Suppressor macrophage treated with lipopolysaccharide for 4 hours (primary cell): ENCODE measurements at regions not wholly inside any gene's neighbourhood (a gene's known extent, or its start where the extent isn't known, plus 50 kb on each side); places are given as distances from the start of the nearest gene placed in this dataset.
A peak's percentile ranks its signal among the peaks of the same experiment; 100 is the strongest.

Source experiments
- DNase-seq: peaks from one replicate; pipeline ENCODE4 v3.0.0-alpha.2; 2020

DNA sequence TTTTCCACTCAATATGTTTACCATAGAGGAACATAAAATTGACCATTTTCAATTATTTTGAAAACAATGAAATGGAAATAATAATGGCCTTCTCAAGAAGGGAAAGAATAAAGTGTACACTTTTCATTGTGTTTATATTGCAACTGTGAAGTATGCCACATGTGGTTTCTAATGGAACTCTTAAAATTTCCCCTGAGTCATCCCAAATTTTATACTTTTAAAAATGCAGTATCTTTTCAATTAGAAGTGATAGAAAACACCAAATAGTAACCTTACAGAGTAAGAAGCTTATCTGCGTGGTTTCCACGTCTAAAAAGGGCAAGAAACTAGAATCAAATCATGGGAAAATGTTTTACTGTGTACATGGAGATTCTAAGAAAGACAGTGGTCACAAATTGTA, 70.0 kb downstream of the SCG2 start:
- no peak for DNase-seq

- DNase-seq, result peak; percentile 1
Measured at GRCh38 chr2:223532712-223533111, 69.4 kb downstream of the SCG2 start.

DNA sequence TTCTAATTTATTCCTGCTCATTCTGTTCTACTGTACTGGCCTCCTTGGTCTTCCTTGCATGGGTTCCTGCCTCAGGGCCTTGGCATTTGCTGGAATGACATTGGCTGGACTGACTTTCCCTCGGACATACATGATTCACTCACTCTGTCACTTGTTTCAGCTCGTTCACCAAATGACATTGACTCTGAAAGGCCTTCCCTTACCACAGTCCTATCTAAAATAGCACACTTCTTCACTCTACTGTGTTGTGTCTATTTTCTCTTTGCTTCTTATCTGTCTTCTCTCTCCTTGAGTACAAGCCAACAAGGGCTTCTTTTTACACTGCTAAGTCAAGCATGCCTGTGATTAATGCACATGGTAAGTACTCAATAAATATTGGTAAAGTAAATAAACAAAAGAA, 65.6 kb downstream of the SCG2 start:
- DNase-seq, result no peak

DNA sequence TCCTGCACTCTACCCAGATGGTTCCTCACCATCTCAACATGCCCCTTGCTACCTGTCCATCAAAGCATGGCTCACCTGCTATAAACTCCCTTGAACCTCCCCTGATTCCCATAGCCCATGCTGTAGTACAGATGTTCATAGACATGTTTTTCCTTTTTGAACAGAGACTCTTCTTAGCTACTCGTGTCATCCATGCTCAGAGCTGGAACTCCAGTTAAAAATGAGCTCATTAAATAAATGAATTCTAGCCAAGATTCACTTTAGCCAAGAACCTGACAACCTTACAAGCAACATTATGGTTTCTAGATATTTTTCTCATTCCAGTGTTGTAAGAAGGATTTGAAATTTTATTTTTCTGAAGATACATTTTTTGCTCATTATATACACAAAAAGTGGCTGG, 65.0 kb downstream of the SCG2 start:
- no peak for DNase-seq

DNA sequence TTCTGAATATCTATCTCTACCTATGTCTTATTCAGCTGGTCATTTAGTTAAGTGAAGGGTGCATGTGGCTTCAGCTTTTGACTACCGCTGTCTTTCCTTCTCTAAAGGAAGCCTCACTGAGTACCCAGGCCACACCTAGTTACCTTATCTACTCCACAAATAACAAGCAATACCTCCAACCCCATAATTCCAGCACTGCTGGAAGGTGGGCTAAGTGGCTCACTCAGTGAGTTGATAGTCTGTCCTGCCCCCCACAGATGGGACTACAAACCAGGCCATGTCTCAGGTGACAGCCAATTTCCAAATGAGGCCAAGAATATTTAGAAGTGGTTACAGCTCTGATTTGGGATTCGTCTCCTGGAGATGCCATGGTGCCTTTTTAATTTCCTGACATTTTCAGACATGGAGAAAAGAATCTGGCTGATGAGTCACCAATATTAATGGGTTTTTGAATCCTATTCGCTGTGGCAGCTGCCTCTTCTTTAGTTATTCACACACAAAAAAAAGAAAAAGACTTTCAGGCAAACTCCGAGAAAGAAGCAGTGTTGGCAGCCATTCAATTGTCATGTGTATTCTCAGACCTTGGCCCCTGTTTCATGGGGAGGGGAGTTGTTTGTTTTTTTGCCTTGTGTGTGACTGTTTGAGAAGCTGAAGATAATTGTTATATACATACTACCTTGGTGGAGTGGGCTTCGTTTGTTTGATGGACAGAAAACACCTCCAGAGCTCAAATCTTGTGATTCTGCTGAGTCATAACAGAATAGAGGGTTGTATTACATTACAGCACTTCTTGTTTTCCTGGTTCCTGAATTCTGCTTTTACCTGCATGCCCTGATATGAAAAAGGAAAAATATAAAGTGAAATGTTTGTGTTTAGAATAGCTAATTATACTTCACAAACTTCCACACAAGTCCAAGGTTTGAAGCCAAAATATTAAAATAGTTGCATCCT, 64.2 kb downstream of the SCG2 start:
- DNase-seq, result no peak

- DNase-seq, result no peak
Measured at GRCh38 chr2:223538920-223539440, 63.2 kb downstream of the SCG2 start.

DNA sequence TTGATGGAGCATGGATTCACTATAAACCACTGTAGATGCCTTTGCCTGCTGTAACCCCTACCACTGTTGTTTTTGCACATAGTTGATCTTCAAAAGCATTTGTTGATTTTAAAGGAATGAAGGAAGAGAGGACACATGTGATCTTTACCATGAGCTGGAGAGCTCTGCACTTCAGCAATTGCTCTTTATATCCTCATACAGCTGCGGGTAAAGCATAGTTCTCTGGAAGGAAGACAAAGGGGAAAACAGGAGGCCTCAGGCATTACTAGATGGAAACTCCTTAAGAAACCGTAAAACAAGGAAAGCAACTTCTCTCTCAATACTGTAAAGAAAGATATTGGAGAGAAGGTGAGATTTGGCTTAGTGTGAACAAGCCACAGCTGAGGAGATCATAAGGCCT, 60.6 kb downstream of the SCG2 start:
- DNase-seq, result no peak

GRCh38 chr2:223542501-223542900, 59.7 kb downstream of the SCG2 start:
- DNase-seq, result no peak

DNA sequence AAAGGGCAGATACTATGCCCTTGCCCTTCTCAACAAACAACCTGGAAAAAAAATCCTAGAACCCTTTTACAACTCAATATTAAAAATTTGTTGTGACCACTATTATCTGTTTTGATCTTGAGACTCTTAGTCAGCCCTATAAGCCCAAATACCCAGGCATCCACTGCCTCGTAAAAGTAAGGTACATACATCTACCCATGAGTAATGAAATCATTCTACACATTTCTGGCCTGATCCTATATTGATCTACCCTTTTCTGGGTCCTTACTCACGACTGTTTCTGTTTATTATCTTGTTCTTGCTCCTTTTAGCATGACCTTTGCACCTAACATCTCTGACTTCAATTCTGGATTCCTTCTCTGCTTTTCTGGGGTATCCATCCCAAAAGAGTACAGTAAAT, 56.8 kb downstream of the SCG2 start:
- no peak for DNase-seq

DNA sequence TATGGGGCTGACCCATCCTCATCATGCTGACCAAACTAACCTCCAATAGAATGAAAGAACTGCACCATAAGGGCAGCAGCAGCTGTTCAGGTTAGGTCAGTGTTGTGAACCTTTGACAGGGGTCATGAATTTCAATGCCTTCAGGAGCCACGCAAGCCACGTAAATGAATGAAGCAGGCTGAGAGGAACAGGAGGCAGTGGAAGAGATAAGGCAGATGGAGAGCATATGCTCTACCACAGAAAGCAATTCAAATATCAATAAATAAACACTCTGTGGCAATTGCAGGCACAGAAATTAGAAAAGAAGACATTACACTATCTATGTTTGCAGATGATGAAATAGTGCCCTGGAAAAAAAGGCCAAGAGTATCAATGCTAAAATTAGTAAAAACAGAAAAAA, 56.3 kb downstream of the SCG2 start:
- no peak for DNase-seq
